H1 (cell line): ENCODE measurements at regions not wholly inside any gene's neighbourhood (a gene's known extent, or its start where the extent isn't known, plus 50 kb on each side); places are given as distances from the start of the nearest gene placed in this dataset.

Experiments
- CTCF ChIA-PET: fragments of 300-600 bp; sonication (Branson Sonifier 250); formaldehyde crosslinking; loops from one replicate; lab custom pipeline; 2021; ENCODE audit not compliant: partially characterized antibody; lab: Charles Lee
- POLR2A ChIA-PET: fragments of 300-600 bp; sonication (Branson Sonifier 250); formaldehyde crosslinking; loops from one replicate; lab custom pipeline; 2021; ENCODE audit warnings: inconsistent platforms; ENCODE audit not compliant: partially characterized antibody; lab: Charles Lee
- DNase-seq, 2 experiments: peaks; one replicate each; pipeline versions ENCODE4 v3.0.0 to v3.0.0-alpha.2; 2010 to 2022; ENCODE audit warnings: low spot score in 2 of 2, low read depth in 1 of 2, mixed read lengths in 1 of 2
- FAIRE-seq: peaks from 2 replicates; lab custom pipeline; 2011; peaks lifted over from hg19 to GRCh38; lab: Jason Lieb, UNC
- H2AFZ ChIP-seq: 2 replicates; pipeline ENCODE4 v1.8.1; 2012; ENCODE audit warnings: low read length, inconsistent platforms
- H2AK5ac ChIP-seq: 2 replicates; pipeline ENCODE4 v1.6.1; 2013; ENCODE audit warnings: low read depth, low read length
- H2BK120ac ChIP-seq: replicated peaks from 2 replicates; pipeline ENCODE3; 2013; ENCODE audit warnings: low read depth, low read length, inconsistent platforms
- H2BK12ac ChIP-seq: 2 replicates; pipeline ENCODE4 v1.6.1; 2013; ENCODE audit warnings: low read depth, low read length
- H2BK15ac ChIP-seq: 2 replicates; pipeline ENCODE4 v1.6.1; 2013; ENCODE audit warnings: low read length
- H2BK20ac ChIP-seq: 2 replicates; pipeline ENCODE4 v1.6.1; 2013; ENCODE audit warnings: low read length
- H2BK5ac ChIP-seq: 2 replicates; pipeline ENCODE4 v1.6.1; 2013; ENCODE audit warnings: low read depth, low read length
- H3K14ac ChIP-seq: 2 replicates; pipeline ENCODE4 v1.6.1; 2013; ENCODE audit warnings: inconsistent platforms; ENCODE audit not compliant: insufficient read length
- H3K18ac ChIP-seq: 2 replicates; pipeline ENCODE4 v1.6.1; 2013; ENCODE audit warnings: low read length; ENCODE audit errors: extremely low read depth
- H3K23ac ChIP-seq: 2 replicates; pipeline ENCODE4 v1.6.1; 2013; ENCODE audit warnings: inconsistent platforms; ENCODE audit not compliant: insufficient read length
- H3K23me2 ChIP-seq: 2 replicates; pipeline ENCODE4 v1.6.1; 2013; ENCODE audit warnings: low read depth, low read length
- H3K27ac ChIP-seq: 2 replicates; pipeline ENCODE4 v1.6.1; 2011; ENCODE audit warnings: low read depth, low read length, inconsistent platforms
- H3K27me3 ChIP-seq, 4 experiments: replicated peaks in 1 of 4; 1 replicate in 1 of 4; 2 replicates in 3 of 4; pipeline versions ENCODE4 v1.6.1 to v1.8.1; 2011 to 2013; ENCODE audit warnings: low read length in 3 of 4, mild to moderate bottlenecking in 3 of 4, inconsistent platforms in 2 of 4, mixed read lengths in 2 of 4, moderate library complexity in 1 of 4; ENCODE audit not compliant: control insufficient read depth in 3 of 4, insufficient read depth in 3 of 4; ENCODE audit errors: extremely low read depth in 1 of 4
- H3K36me3 ChIP-seq, 4 experiments: 2 replicates each; pipeline versions ENCODE4 v1.6.1 to v1.8.1; 2011 to 2013; ENCODE audit warnings: mild to moderate bottlenecking in 4 of 4, low read length in 3 of 4, moderate library complexity in 2 of 4, control low read depth in 1 of 4, inconsistent platforms in 1 of 4; ENCODE audit not compliant: insufficient read depth in 4 of 4, control insufficient read depth in 2 of 4
- H3K4ac ChIP-seq: replicated peaks from 2 replicates; pipeline ENCODE3; 2013; ENCODE audit warnings: low read length, low read depth, mixed read lengths, inconsistent platforms; ENCODE audit not compliant: insufficient read length
- H3K4me1 ChIP-seq, 4 experiments: replicated peaks in 1 of 4; 1 replicate in 1 of 4; 2 replicates in 3 of 4; pipeline versions ENCODE4 v1.6.1 to v1.8.1; 2011 to 2013; ENCODE audit warnings: low read length in 3 of 4, inconsistent platforms in 2 of 4, mixed read lengths in 1 of 4; ENCODE audit not compliant: insufficient read depth in 4 of 4, control insufficient read depth in 3 of 4
- H3K4me2 ChIP-seq, 2 experiments: 2 replicates each; pipeline versions ENCODE4 v1.6.1 to v1.8.1; 2011 to 2013; ENCODE audit warnings: low read depth in 2 of 2, low read length in 2 of 2, control low read depth in 1 of 2, inconsistent platforms in 1 of 2, mild to moderate bottlenecking in 1 of 2; ENCODE audit not compliant: insufficient read depth in 1 of 2
- H3K4me3 ChIP-seq, 4 experiments: fragments of 200-600, 300-600 bp in 1 of 4; sonication (generic), shearing (Covaris generic), sonication (Bioruptor Twin) in 1 of 4; 2 replicates each; pipeline versions ENCODE4 v1.5.1 to v1.8.1; 2011 to 2016; ENCODE audit warnings: low read length in 4 of 4, low read depth in 3 of 4, control low read depth in 2 of 4, inconsistent platforms in 2 of 4, mild to moderate bottlenecking in 2 of 4, mixed read lengths in 1 of 4, moderate library complexity in 1 of 4; ENCODE audit not compliant: insufficient read depth in 2 of 4; ENCODE audit errors: extremely low read depth in 1 of 4
- H3K56ac ChIP-seq: replicated peaks from 2 replicates; pipeline ENCODE3; 2013; ENCODE audit warnings: low read depth, mild to moderate bottlenecking, mixed read lengths, low read length, inconsistent platforms; ENCODE audit not compliant: insufficient read length
- H3K79me1 ChIP-seq: 2 replicates; pipeline ENCODE4 v1.6.1; 2013; ENCODE audit warnings: low read depth, low read length, control low read depth
- H3K79me2 ChIP-seq, 2 experiments: 2 replicates each; pipeline versions ENCODE4 v1.6.1 to v1.8.1; 2012 to 2013; ENCODE audit warnings: low read length in 2 of 2, mild to moderate bottlenecking in 2 of 2, inconsistent platforms in 1 of 2; ENCODE audit not compliant: insufficient read depth in 2 of 2, control insufficient read depth in 1 of 2
- H3K9ac ChIP-seq, 4 experiments: replicated peaks in 1 of 4; 1 replicate in 1 of 4; 2 replicates in 3 of 4; pipeline versions ENCODE4 v1.6.1 to v1.8.1; 2011 to 2013; ENCODE audit warnings: low read depth in 3 of 4, low read length in 3 of 4, control low read depth in 2 of 4, mild to moderate bottlenecking in 2 of 4, moderate library complexity in 2 of 4, inconsistent platforms in 1 of 4; ENCODE audit errors: extremely low read depth in 1 of 4
- H3K9me3 ChIP-seq, 2 experiments: 2 replicates each; pipeline versions ENCODE4 v1.6.1 to v1.8.1; 2012 to 2013; ENCODE audit warnings: mild to moderate bottlenecking in 2 of 2, moderate library complexity in 2 of 2, control low read depth in 1 of 2, inconsistent platforms in 1 of 2, low read depth in 1 of 2, low read length in 1 of 2, mixed read lengths in 1 of 2; ENCODE audit not compliant: insufficient read depth in 2 of 2
- H4K20me1 ChIP-seq, 2 experiments: replicated peaks in 1 of 2; 2 replicates each; pipeline versions ENCODE3 to v1.8.1; 2011 to 2013; ENCODE audit warnings: inconsistent platforms in 2 of 2, low read length in 2 of 2, mild to moderate bottlenecking in 1 of 2; ENCODE audit not compliant: insufficient read depth in 2 of 2, control insufficient read depth in 1 of 2
- H4K5ac ChIP-seq: 2 replicates; pipeline ENCODE4 v1.6.1; 2013; ENCODE audit warnings: low read length, low read depth, mixed read lengths, inconsistent platforms; ENCODE audit not compliant: insufficient read length
- H4K8ac ChIP-seq: 2 replicates; pipeline ENCODE4 v1.8.0; 2013; ENCODE audit warnings: mild to moderate bottlenecking, moderate library complexity, low read length, inconsistent platforms; ENCODE audit not compliant: insufficient read depth; ENCODE audit errors: extremely low read depth
- H4K91ac ChIP-seq: replicated peaks from 2 replicates; pipeline ENCODE3; 2013; ENCODE audit warnings: low read length, mixed read lengths, inconsistent platforms; ENCODE audit not compliant: insufficient read length
- CREB1 ChIP-seq: IDR thresholded peaks from 2 replicates; pipeline ENCODE4 v1.6.1; 2012; ENCODE audit warnings: inconsistent platforms
- HDAC2 ChIP-seq, 2 experiments: fragments of 300-600 bp in 1 of 2; sonication (generic) in 1 of 2; IDR thresholded peaks; 2 replicates each; pipeline ENCODE4 v1.6.1; 2011 to 2012; ENCODE audit warnings: low read depth in 2 of 2, low read length in 2 of 2, mild to moderate bottlenecking in 2 of 2, moderate library complexity in 2 of 2, borderline replicate concordance in 1 of 2, inconsistent platforms in 1 of 2
- KDM1A ChIP-seq: fragments of 200-600, 300-600 bp; sonication (generic); IDR thresholded peaks from 2 replicates; pipeline ENCODE4 v1.7.1; 2016; ENCODE audit warnings: mild to moderate bottlenecking, low read length, borderline replicate concordance
- KDM4A ChIP-seq: IDR thresholded peaks from one replicate; pipeline ENCODE4 v1.7.1; 2012; ENCODE audit warnings: low read depth, mild to moderate bottlenecking, moderate library complexity, low read length, inconsistent platforms; ENCODE audit not compliant: severe bottlenecking
- SAP30 ChIP-seq: fragments of 300-600 bp; sonication (generic); IDR thresholded peaks from 2 replicates; pipeline ENCODE4 v1.7.1; 2012; ENCODE audit warnings: low read length, moderate library complexity, mild to moderate bottlenecking, inconsistent platforms; ENCODE audit not compliant: insufficient read depth, insufficient replicate concordance
- SIRT6 ChIP-seq: IDR thresholded peaks from one replicate; pipeline ENCODE4 v1.7.1; 2012; ENCODE audit warnings: low read length, inconsistent platforms
- YY1 ChIP-seq: IDR thresholded peaks from 2 replicates; pipeline ENCODE4 v1.6.1; 2011; ENCODE audit warnings: low read depth, mild to moderate bottlenecking, low read length
- WGBS, 2 experiments: shearing (Covaris generic) in 1 of 2; methylation state at CpG; one replicate each; pipeline versions ENCODE4 v1.1.6 to v1.1.7; 2013 to 2015; ENCODE audit warnings: low lambda C conversion rate in 2 of 2, mixed read lengths in 2 of 2, inconsistent platforms in 1 of 2, low coverage in 1 of 2, missing lambda C conversion rate in 1 of 2; ENCODE audit not compliant: insufficient replicate concordance in 2 of 2, insufficient coverage in 1 of 2, insufficient read length in 1 of 2; ENCODE audit errors: extremely low coverage in 1 of 2, missing lambda C conversion rate in 1 of 2; 5-methylcytosine and 5-hydroxymethylcytosine counted together
- TF ChIP-seq, protein P1 (sequence below), 3 experiments: IDR thresholded peaks; 1 replicate in 2 of 3; 2 replicates in 1 of 3; pipeline versions ENCODE4 v1.5.1 to v1.6.1; 2011; ENCODE audit warnings: low read length in 3 of 3, mild to moderate bottlenecking in 3 of 3, inconsistent platforms in 2 of 3, low read depth in 1 of 3, moderate library complexity in 1 of 3; ENCODE audit not compliant: insufficient read depth in 1 of 3; ENCODE audit errors: control extremely low read depth in 1 of 3
- TF ChIP-seq, protein P2 (sequence below): IDR thresholded peaks from 2 replicates; pipeline ENCODE4 v1.6.1; 2011; ENCODE audit warnings: low read length, improper control_type of control experiment

DNA sequence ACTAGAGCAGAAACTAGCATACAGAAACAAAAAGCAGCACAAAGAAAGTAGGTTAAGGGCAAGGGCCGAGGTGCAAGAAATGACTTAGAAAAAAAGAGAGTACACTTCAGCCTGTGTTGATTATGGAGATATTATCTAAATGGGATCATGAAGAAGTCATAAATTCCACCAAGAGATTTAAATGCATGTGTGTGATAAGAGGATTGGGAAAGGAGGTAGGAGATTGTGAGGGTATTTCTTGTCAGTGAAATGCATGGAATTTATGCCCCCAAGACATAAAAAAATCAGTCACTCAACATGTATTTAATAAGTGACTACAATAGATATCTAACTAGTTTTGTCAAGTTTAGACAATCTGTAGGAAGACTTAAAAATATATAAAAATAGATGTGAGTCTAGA, 976.2 kb upstream of the LRFN5 start:
- Histone ChIP-seq H3K79me1 (no peaks in the 10 kb centered on the region), H3K27me3 (no peaks in the 10 kb centered on the region), H3K9me3 (no peaks in the 10 kb centered on the region), H2BK5ac (no peak overlapping the region), H3K23me2 (no peaks in the 10 kb centered on the region), H2BK15ac (no peak overlapping the region), H4K8ac (no peak overlapping the region), H3K4me2 (peak overlapping the region; percentile 43 to 79; a peak in 3 of 4 replicates), H3K79me2 (no peaks in the 10 kb centered on the region), H3K14ac (no peak overlapping the region), H3K4me1 (peaks cover 0 to 8% (median 0%) of the 10 kb centered on the region in 4 experiments; a peak in 1 of 7 replicates), H3K23ac (no peak overlapping the region), H2BK12ac (no peak overlapping the region), H2BK120ac (no peak overlapping the region), H3K18ac (no peak overlapping the region), H2BK20ac (no peak overlapping the region), H3K4me3 (peak overlapping the region in 2 of 4 experiments; percentile 59; a peak in 3 of 8 replicates), H2AFZ (0 out of 2 replicates have a peak overlapping the region, but pooled peaks have one; percentile 9), H3K4ac (no peak overlapping the region), H3K56ac (no peak overlapping the region), H2AK5ac (no peak overlapping the region), H4K20me1 (no peaks in the 10 kb centered on the region), H3K36me3 (no peaks in the 10 kb centered on the region), H4K91ac (no peak overlapping the region), H3K27ac (no peak overlapping the region), H4K5ac (no peak overlapping the region), H3K9ac (no peak overlapping the region)
- ChIA-PET CTCF (no interaction called here), POLR2A (no interaction called here)
- DNase-seq (no peak), FAIRE-seq (no peak)
- 78% methylated on average over 1 of the region's 1 CpG; no CpG with 5 or more reads in 1 of the 2 experiments for WGBS, 2 experiments
- TF ChIP-seq, protein P1, sequence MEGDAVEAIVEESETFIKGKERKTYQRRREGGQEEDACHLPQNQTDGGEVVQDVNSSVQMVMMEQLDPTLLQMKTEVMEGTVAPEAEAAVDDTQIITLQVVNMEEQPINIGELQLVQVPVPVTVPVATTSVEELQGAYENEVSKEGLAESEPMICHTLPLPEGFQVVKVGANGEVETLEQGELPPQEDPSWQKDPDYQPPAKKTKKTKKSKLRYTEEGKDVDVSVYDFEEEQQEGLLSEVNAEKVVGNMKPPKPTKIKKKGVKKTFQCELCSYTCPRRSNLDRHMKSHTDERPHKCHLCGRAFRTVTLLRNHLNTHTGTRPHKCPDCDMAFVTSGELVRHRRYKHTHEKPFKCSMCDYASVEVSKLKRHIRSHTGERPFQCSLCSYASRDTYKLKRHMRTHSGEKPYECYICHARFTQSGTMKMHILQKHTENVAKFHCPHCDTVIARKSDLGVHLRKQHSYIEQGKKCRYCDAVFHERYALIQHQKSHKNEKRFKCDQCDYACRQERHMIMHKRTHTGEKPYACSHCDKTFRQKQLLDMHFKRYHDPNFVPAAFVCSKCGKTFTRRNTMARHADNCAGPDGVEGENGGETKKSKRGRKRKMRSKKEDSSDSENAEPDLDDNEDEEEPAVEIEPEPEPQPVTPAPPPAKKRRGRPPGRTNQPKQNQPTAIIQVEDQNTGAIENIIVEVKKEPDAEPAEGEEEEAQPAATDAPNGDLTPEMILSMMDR (IDR thresholded peaks at IDR 0.05; ENCODE audit: control extremely low read depth in 1 of 3, insufficient read depth in 1 of 3, low read depth in 1 of 3, low read length in 3 of 3): no peak
- no peak for TF ChIP-seq KDM1A
- no peak for TF ChIP-seq HDAC2 (IDR thresholded peaks at IDR 0.05; ENCODE audit: borderline replicate concordance in 1 of 2, low read depth in 2 of 2, low read length in 2 of 2)
- no peak for TF ChIP-seq SIRT6
- no peak for TF ChIP-seq CREB1
- no peak for TF ChIP-seq KDM4A
- TF ChIP-seq, protein P2, sequence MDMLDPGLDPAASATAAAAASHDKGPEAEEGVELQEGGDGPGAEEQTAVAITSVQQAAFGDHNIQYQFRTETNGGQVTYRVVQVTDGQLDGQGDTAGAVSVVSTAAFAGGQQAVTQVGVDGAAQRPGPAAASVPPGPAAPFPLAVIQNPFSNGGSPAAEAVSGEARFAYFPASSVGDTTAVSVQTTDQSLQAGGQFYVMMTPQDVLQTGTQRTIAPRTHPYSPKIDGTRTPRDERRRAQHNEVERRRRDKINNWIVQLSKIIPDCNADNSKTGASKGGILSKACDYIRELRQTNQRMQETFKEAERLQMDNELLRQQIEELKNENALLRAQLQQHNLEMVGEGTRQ: no peak
- TF ChIP-seq SAP30: no peak
- TF ChIP-seq YY1: no peak
